KMS-11 (cell line): ENCODE measurements at regions not wholly inside any gene's neighbourhood (a gene's known extent, or its start where the extent isn't known, plus 50 kb on each side); places are given as distances from the start of the nearest gene placed in this dataset.

Experiments
- H2AFZ ChIP-seq: fragments of 200-600 bp; sonication (generic); 2 replicates; pipeline ENCODE4 v1.6.1; 2016; ENCODE audit warnings: antibody characterized with exemption, mixed run types, low read depth
- H3K27ac ChIP-seq: fragments of 200-600 bp; sonication (generic); 2 replicates; pipeline ENCODE4 v1.6.1; 2016; ENCODE audit warnings: mild to moderate bottlenecking, mixed run types
- H3K27me3 ChIP-seq: fragments of 200-600 bp; sonication (generic); 2 replicates; pipeline ENCODE4 v1.6.1; 2017; ENCODE audit warnings: mild to moderate bottlenecking, low read depth, mixed run types, moderate library complexity; ENCODE audit not compliant: insufficient read depth
- H3K36me3 ChIP-seq: fragments of 200-600 bp; sonication (generic); 2 replicates; pipeline ENCODE4 v1.6.1; 2017; ENCODE audit warnings: mild to moderate bottlenecking, mixed run types; ENCODE audit not compliant: insufficient read depth
- H3K4me1 ChIP-seq: fragments of 200-600 bp; sonication (generic); 2 replicates; pipeline ENCODE4 v1.6.1; 2016; ENCODE audit warnings: mild to moderate bottlenecking, low read depth, mixed run types; ENCODE audit not compliant: poor library complexity, severe bottlenecking
- H3K4me2 ChIP-seq: fragments of 200-600 bp; sonication (generic); 2 replicates; pipeline ENCODE4 v1.7.0; 2016; ENCODE audit warnings: mild to moderate bottlenecking, mixed run types
- H3K4me3 ChIP-seq: fragments of 200-600 bp; sonication (generic); IDR thresholded peaks from 2 replicates; pipeline ENCODE4 v1.6.1; 2017; ENCODE audit warnings: low read depth, low read length, mixed read lengths; ENCODE audit not compliant: insufficient read depth
- H3K79me2 ChIP-seq: fragments of 200-600 bp; sonication (generic); 2 replicates; pipeline ENCODE4 v1.6.1; 2016; ENCODE audit warnings: low read depth, mixed run types; ENCODE audit not compliant: insufficient read depth
- H3K9ac ChIP-seq: fragments of 200-600 bp; sonication (generic); 2 replicates; pipeline ENCODE4 v1.6.1; 2016; ENCODE audit warnings: mild to moderate bottlenecking, mixed run types
- H4K20me1 ChIP-seq: fragments of 200-600 bp; sonication (generic); 2 replicates; pipeline ENCODE4 v1.6.1; 2016; ENCODE audit warnings: mild to moderate bottlenecking, mixed run types; ENCODE audit not compliant: insufficient read depth
- CTCF ChIP-seq: fragments of 200-600 bp; sonication (generic); conservative IDR thresholded peaks from 2 replicates; pipeline ENCODE4 v1.6.1; 2017; ENCODE audit warnings: low read depth, mild to moderate bottlenecking, antibody characterized with exemption, low read length, moderate library complexity, mixed read lengths

GRCh38 chr7:34333184-34333583 is 324.8 kb upstream of the NPSR1 start:
- TF ChIP-seq CTCF = no peak
- no peak overlapping the region for H3K27ac ChIP-seq
- H2AFZ ChIP-seq = no peak overlapping the region
- no peak overlapping the region for H3K9ac ChIP-seq
- no peaks in the 10 kb centered on the region for H3K4me1 ChIP-seq
- no peaks in the 10 kb centered on the region for H3K79me2 ChIP-seq
- no peak overlapping the region for H3K4me2 ChIP-seq
- no peak overlapping the region for H3K4me3 ChIP-seq
- H3K27me3 ChIP-seq = no peaks in the 10 kb centered on the region
- H3K36me3 ChIP-seq = no peaks in the 10 kb centered on the region
- no peaks in the 10 kb centered on the region for H4K20me1 ChIP-seq

DNA sequence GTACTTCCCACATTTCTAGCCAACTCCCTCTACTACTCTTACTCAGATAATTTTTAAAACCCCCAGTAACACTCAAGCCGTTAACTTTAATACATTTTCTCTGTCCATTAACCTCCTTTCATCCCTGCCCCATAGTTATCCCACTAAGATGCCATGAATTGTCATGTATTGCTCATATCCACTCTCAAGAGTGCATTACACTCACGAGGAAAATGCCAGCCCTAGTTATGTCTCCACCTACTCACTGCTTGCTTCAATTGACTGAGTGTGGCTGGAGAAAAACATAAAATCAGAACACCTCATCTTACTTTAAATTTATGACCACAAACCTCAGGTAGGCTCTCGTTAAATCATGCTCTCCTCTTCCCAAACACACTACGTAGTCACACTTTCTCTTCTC is 324.1 kb upstream of the NPSR1 start:
- H4K20me1 ChIP-seq = no peaks in the 10 kb centered on the region
- no peaks in the 10 kb centered on the region for H3K36me3 ChIP-seq
- H3K9ac ChIP-seq = no peak overlapping the region
- no peak overlapping the region for H3K4me3 ChIP-seq
- no peaks in the 10 kb centered on the region for H3K4me1 ChIP-seq
- no peak overlapping the region for H2AFZ ChIP-seq
- no peaks in the 10 kb centered on the region for H3K27me3 ChIP-seq
- no peak overlapping the region for H3K4me2 ChIP-seq
- no peak overlapping the region for H3K27ac ChIP-seq
- TF ChIP-seq CTCF = no peak
- H3K79me2 ChIP-seq = no peaks in the 10 kb centered on the region

- Histone ChIP-seq H4K20me1 (no peaks in the 10 kb centered on the region), H3K4me1 (no peaks in the 10 kb centered on the region), H3K27ac (no peak overlapping the region), H3K4me2 (no peak overlapping the region), H3K4me3 (no peak overlapping the region), H2AFZ (no peak overlapping the region), H3K27me3 (no peaks in the 10 kb centered on the region), H3K9ac (no peak overlapping the region), H3K36me3 (no peaks in the 10 kb centered on the region), H3K79me2 (no peaks in the 10 kb centered on the region)
- TF ChIP-seq CTCF = no peak
Measured at GRCh38 chr7:34337163-34337562, 320.9 kb upstream of the NPSR1 start.

GRCh38 chr7:34338961-34339526 is 319.0 kb upstream of the NPSR1 start:
- H3K36me3 ChIP-seq = no peaks in the 10 kb centered on the region
- no peak for TF ChIP-seq CTCF
- H4K20me1 ChIP-seq = no peaks in the 10 kb centered on the region
- H3K4me2 ChIP-seq = no peak overlapping the region
- H3K4me3 ChIP-seq = no peak overlapping the region
- no peaks in the 10 kb centered on the region for H3K4me1 ChIP-seq
- H2AFZ ChIP-seq = no peak overlapping the region
- H3K9ac ChIP-seq = no peak overlapping the region
- H3K79me2 ChIP-seq = no peaks in the 10 kb centered on the region
- H3K27ac ChIP-seq = no peak overlapping the region
- H3K27me3 ChIP-seq = no peaks in the 10 kb centered on the region
